ENCODE measurements at regions not wholly inside any gene's neighbourhood (a gene's known extent, or its start where the extent isn't known, plus 50 kb on each side); places are given as distances from the start of the nearest gene placed in this dataset.

DNA sequence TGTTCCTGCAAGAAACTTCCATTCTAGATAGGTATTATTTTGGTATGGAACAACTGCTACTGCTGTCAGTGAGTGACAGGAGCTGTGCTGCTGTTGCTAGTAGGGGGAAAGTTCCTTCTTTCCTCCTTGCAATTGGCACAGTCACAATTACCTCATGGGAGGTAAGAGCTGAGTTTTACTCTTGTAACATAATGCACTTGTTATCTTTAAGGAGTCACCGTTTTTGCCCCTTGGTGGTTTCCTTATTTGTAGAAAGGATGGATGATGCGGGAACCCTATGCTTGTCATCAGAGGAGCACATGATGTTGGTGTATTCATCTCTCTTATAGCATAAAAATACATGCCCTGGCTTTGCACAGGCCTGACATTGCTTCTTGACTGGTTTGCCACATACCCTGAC, 234.7 kb upstream of the NPY start:
- DNase-seq = no peak
- H2BK5ac ChIP-seq (ENCODE audit: low read length) = no peak overlapping the region
- H3K56ac ChIP-seq (ENCODE audit: low read length) = no peak overlapping the region
- H2BK120ac ChIP-seq (ENCODE audit: low read depth, low read length) = no peak overlapping the region
- WGBS (ENCODE audit: extremely low coverage, insufficient coverage, low lambda C conversion rate) = no CpG with 5 or more reads among the region's 2 CpGs
- H3K36me3 ChIP-seq (ENCODE audit: control insufficient read depth, insufficient read depth, low read length) = no peaks in the 10 kb centered on the region
- no peak overlapping the region for H2BK15ac ChIP-seq (replicated peaks; ENCODE audit: low read depth)
- no peak overlapping the region for H3K4me2 ChIP-seq (ENCODE audit: low read length)
- H3K79me1 ChIP-seq (ENCODE audit: low read length) = no peaks in the 10 kb centered on the region
- no peaks in the 10 kb centered on the region for H3K27me3 ChIP-seq (ENCODE audit: insufficient read depth, low read length, poor library complexity)
- H3K27ac ChIP-seq (ENCODE audit: low read depth, low read length) = no peak overlapping the region
- H4K5ac ChIP-seq (ENCODE audit: low read length) = no peak overlapping the region
- H3K18ac ChIP-seq (ENCODE audit: low read length) = no peak overlapping the region
- no peak overlapping the region for H2AK5ac ChIP-seq (ENCODE audit: low read length)
- H4K8ac ChIP-seq (ENCODE audit: low read depth, low read length) = no peak overlapping the region
- H3K79me2 ChIP-seq (ENCODE audit: control insufficient read depth, insufficient read depth, low read length) = no peaks in the 10 kb centered on the region
- no peak overlapping the region for H3K4me3 ChIP-seq (ENCODE audit: low read length)
- no peak overlapping the region for H3K9ac ChIP-seq (ENCODE audit: low read length)
- H3K23ac ChIP-seq (ENCODE audit: low read length) = no peak overlapping the region
- no peak overlapping the region for H3K4ac ChIP-seq (ENCODE audit: low read depth, low read length)
- H3K4me1 ChIP-seq (ENCODE audit: control insufficient read depth, low read depth, low read length) = no peaks in the 10 kb centered on the region

DNA sequence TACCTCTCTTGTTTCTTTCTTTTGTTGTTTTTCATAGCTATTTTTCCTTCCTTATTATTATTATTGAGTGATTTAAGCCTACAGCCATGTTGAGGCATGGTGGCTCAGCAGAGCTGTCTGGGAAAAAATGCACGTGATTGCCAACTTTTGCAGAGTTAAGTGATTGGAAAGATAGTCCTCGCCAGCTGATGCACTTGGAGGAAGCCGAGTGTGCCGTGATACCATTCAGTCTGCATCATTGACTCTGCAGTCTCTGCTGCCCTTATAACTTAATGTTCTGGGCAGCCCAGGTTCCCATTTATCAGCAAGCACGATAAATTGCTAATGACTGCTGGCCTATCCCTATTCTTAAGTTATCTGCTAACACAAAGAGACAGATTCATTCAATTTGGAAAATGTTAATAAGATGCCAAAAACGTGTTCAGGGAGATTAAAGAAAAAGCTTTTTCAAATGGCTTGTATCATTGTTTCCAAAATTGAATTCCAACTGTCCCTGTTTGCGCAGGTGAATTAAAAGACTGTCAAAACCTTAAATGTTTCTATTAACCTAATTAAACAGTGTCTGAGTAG, 232.9 kb upstream of the NPY start:
- Histone ChIP-seq H2BK15ac (replicated peaks; ENCODE audit: low read depth) (no peak overlapping the region), H2BK5ac (ENCODE audit: low read length) (no peak overlapping the region), H3K27me3 (ENCODE audit: insufficient read depth, low read length, poor library complexity) (no peaks in the 10 kb centered on the region), H3K56ac (ENCODE audit: low read length) (no peak overlapping the region), H3K4ac (ENCODE audit: low read depth, low read length) (no peak overlapping the region), H3K23ac (ENCODE audit: low read length) (no peak overlapping the region), H3K9ac (ENCODE audit: low read length) (no peak overlapping the region), H3K4me1 (ENCODE audit: control insufficient read depth, low read depth, low read length) (no peaks in the 10 kb centered on the region), H2AK5ac (ENCODE audit: low read length) (no peak overlapping the region), H3K36me3 (ENCODE audit: control insufficient read depth, insufficient read depth, low read length) (no peaks in the 10 kb centered on the region), H2BK120ac (ENCODE audit: low read depth, low read length) (no peak overlapping the region), H4K5ac (ENCODE audit: low read length) (no peak overlapping the region), H3K27ac (ENCODE audit: low read depth, low read length) (no peak overlapping the region), H3K4me2 (ENCODE audit: low read length) (no peak overlapping the region), H3K79me2 (ENCODE audit: control insufficient read depth, insufficient read depth, low read length) (no peaks in the 10 kb centered on the region), H4K8ac (ENCODE audit: low read depth, low read length) (no peak overlapping the region), H3K18ac (ENCODE audit: low read length) (no peak overlapping the region), H3K79me1 (ENCODE audit: low read length) (no peaks in the 10 kb centered on the region), H3K4me3 (ENCODE audit: low read length) (no peak overlapping the region)
- no peak for DNase-seq
- WGBS (ENCODE audit: extremely low coverage, insufficient coverage, low lambda C conversion rate) = no CpG with 5 or more reads among the region's 7 CpGs

DNA sequence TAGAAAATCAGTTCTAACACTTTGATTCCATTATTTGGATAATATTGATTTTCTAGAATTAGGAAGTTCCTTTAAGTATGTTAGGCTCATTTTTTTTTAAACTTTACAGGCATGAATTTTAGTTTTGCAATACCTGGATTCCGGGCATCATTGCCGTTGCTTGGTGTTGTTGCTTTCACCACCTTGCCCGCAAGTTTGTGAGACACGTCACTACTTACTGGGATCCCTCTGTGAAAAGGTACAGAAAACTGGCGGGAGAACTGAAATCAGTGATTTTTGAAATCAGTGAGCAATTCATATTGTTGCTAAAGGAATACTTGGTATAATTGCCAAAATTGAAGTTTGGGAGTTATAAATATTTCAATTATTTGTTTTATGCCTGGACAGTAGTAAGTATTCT, 232.3 kb upstream of the NPY start:
- WGBS (ENCODE audit: extremely low coverage, insufficient coverage, low lambda C conversion rate) = no CpG with 5 or more reads among the region's 5 CpGs
- Histone ChIP-seq H2BK120ac (ENCODE audit: low read depth, low read length) (no peak overlapping the region), H3K9ac (ENCODE audit: low read length) (no peak overlapping the region), H3K4me1 (ENCODE audit: control insufficient read depth, low read depth, low read length) (no peaks in the 10 kb centered on the region), H3K4me2 (ENCODE audit: low read length) (no peak overlapping the region), H3K4ac (ENCODE audit: low read depth, low read length) (no peak overlapping the region), H4K8ac (ENCODE audit: low read depth, low read length) (no peak overlapping the region), H3K27me3 (ENCODE audit: insufficient read depth, low read length, poor library complexity) (no peaks in the 10 kb centered on the region), H3K23ac (ENCODE audit: low read length) (no peak overlapping the region), H2BK15ac (replicated peaks; ENCODE audit: low read depth) (no peak overlapping the region), H3K27ac (ENCODE audit: low read depth, low read length) (no peak overlapping the region), H3K4me3 (ENCODE audit: low read length) (no peak overlapping the region), H2BK5ac (ENCODE audit: low read length) (no peak overlapping the region), H3K79me1 (ENCODE audit: low read length) (no peaks in the 10 kb centered on the region), H2AK5ac (ENCODE audit: low read length) (no peak overlapping the region), H3K56ac (ENCODE audit: low read length) (no peak overlapping the region), H3K79me2 (ENCODE audit: control insufficient read depth, insufficient read depth, low read length) (no peaks in the 10 kb centered on the region), H3K36me3 (ENCODE audit: control insufficient read depth, insufficient read depth, low read length) (no peaks in the 10 kb centered on the region), H4K5ac (ENCODE audit: low read length) (no peak overlapping the region), H3K18ac (ENCODE audit: low read length) (no peak overlapping the region)
- no peak for DNase-seq

DNA sequence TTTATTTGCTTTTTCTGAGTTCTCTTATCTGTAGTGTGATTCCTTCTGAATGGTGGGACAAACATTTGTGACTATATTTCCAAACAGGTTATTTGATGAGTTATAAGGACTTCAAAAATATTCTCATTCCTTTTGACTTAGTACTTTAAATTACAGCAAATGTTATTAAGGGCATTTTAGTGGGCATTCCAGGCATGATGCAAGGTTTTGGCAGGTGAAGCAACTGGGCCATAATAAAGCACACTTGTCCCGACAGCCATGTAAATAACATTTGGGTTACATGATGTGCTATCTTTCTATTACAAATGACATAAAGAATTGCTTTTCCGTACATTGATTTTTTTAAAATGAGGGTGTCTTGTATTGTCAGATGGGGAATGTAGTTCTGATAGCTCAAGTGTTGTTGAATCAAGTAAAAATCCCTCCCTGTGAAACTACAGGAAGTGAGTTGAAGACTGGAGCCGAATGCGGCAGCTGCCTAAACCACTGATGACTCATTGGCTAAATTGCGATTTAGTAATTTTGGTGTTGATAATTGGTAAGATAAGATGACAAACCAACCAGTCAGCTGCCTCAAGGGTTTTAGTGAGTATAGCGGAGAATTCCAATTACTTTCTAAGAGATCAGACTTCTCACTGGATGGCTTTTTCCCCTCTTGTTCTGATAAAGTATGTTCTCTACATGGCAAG, 231.3 kb upstream of the NPY start:
- Histone ChIP-seq H3K36me3 (ENCODE audit: control insufficient read depth, insufficient read depth, low read length) (no peaks in the 10 kb centered on the region), H4K8ac (ENCODE audit: low read depth, low read length) (no peak overlapping the region), H3K9ac (ENCODE audit: low read length) (no peak overlapping the region), H4K5ac (ENCODE audit: low read length) (no peak overlapping the region), H2AK5ac (ENCODE audit: low read length) (no peak overlapping the region), H3K4me2 (ENCODE audit: low read length) (no peak overlapping the region), H2BK5ac (ENCODE audit: low read length) (no peak overlapping the region), H3K79me1 (ENCODE audit: low read length) (no peaks in the 10 kb centered on the region), H3K56ac (ENCODE audit: low read length) (no peak overlapping the region), H2BK120ac (ENCODE audit: low read depth, low read length) (no peak overlapping the region), H3K79me2 (ENCODE audit: control insufficient read depth, insufficient read depth, low read length) (no peaks in the 10 kb centered on the region), H3K27ac (ENCODE audit: low read depth, low read length) (no peak overlapping the region), H3K4me1 (ENCODE audit: control insufficient read depth, low read depth, low read length) (no peaks in the 10 kb centered on the region), H3K4me3 (ENCODE audit: low read length) (no peak overlapping the region), H3K23ac (ENCODE audit: low read length) (no peak overlapping the region), H3K18ac (ENCODE audit: low read length) (no peak overlapping the region), H3K27me3 (ENCODE audit: insufficient read depth, low read length, poor library complexity) (no peaks in the 10 kb centered on the region), H2BK15ac (replicated peaks; ENCODE audit: low read depth) (no peak overlapping the region), H3K4ac (ENCODE audit: low read depth, low read length) (no peak overlapping the region)
- no CpG with 5 or more reads among the region's 6 CpGs for WGBS (ENCODE audit: extremely low coverage, insufficient coverage, low lambda C conversion rate)
- DNase-seq = peak; percentile 71

DNA sequence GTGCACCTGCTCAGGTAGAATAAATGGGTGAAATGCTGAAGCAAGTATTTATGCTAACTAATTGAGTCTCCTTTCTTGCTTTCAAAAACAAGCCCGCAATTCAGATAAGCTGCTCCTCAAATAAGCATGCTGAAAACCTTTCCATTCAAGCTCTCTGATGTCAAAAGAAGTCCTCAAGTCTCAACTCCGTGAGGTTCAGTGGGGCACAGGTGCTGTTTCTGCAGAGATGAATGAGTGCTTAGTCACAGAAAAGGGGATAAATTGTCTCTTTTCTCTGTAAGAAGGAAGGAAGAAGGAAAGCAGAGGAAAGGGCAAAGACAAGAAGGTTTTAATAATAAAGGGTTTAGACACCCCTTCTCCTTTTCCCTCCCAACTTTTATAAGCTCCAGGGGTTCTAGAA, 229.8 kb upstream of the NPY start:
- Histone ChIP-seq H3K79me2 (ENCODE audit: control insufficient read depth, insufficient read depth, low read length) (no peaks in the 10 kb centered on the region), H3K4me2 (ENCODE audit: low read length) (no peak overlapping the region), H2BK5ac (ENCODE audit: low read length) (no peak overlapping the region), H3K23ac (ENCODE audit: low read length) (no peak overlapping the region), H3K79me1 (ENCODE audit: low read length) (no peaks in the 10 kb centered on the region), H4K5ac (ENCODE audit: low read length) (no peak overlapping the region), H3K4ac (ENCODE audit: low read depth, low read length) (no peak overlapping the region), H2BK120ac (ENCODE audit: low read depth, low read length) (no peak overlapping the region), H2AK5ac (ENCODE audit: low read length) (no peak overlapping the region), H3K27ac (ENCODE audit: low read depth, low read length) (no peak overlapping the region), H3K27me3 (ENCODE audit: insufficient read depth, low read length, poor library complexity) (no peaks in the 10 kb centered on the region), H3K36me3 (ENCODE audit: control insufficient read depth, insufficient read depth, low read length) (no peaks in the 10 kb centered on the region), H4K8ac (ENCODE audit: low read depth, low read length) (no peak overlapping the region), H3K9ac (ENCODE audit: low read length) (no peak overlapping the region), H2BK15ac (replicated peaks; ENCODE audit: low read depth) (no peak overlapping the region), H3K4me3 (ENCODE audit: low read length) (no peak overlapping the region), H3K4me1 (ENCODE audit: control insufficient read depth, low read depth, low read length) (no peaks in the 10 kb centered on the region), H3K56ac (ENCODE audit: low read length) (no peak overlapping the region), H3K18ac (ENCODE audit: low read length) (no peak overlapping the region)
- no peak for DNase-seq
- no CpG with 5 or more reads among the region's 2 CpGs for WGBS (ENCODE audit: extremely low coverage, insufficient coverage, low lambda C conversion rate)

DNA sequence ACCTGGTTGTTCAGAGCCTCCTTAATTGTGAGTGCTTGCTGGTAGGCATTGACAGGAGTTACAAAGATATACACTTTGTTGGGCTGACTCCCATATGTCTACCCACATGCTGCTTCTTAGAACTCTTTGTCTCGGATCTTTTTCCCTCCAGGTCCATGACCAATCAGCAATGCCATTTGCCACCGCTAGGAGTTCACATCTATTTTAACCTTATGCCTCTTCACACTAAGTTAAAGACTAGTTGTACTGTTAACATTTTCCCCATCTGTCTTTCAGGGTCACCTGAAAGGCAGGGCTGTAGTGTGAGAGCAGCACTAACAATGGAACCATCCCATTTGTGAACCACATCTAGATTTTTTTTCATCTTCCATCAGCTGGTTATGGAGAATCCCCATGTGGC, 226.7 kb upstream of the NPY start:
- WGBS (ENCODE audit: extremely low coverage, insufficient coverage, low lambda C conversion rate) = no CpG with 5 or more reads among the region's 2 CpGs
- Histone ChIP-seq H4K5ac (ENCODE audit: low read length) (no peak overlapping the region), H2BK120ac (ENCODE audit: low read depth, low read length) (no peak overlapping the region), H4K8ac (ENCODE audit: low read depth, low read length) (no peak overlapping the region), H3K4ac (ENCODE audit: low read depth, low read length) (no peak overlapping the region), H2BK15ac (replicated peaks; ENCODE audit: low read depth) (no peak overlapping the region), H2BK5ac (ENCODE audit: low read length) (no peak overlapping the region), H3K27ac (ENCODE audit: low read depth, low read length) (no peak overlapping the region), H3K23ac (ENCODE audit: low read length) (no peak overlapping the region), H3K4me2 (ENCODE audit: low read length) (no peak overlapping the region), H3K9ac (ENCODE audit: low read length) (no peak overlapping the region), H3K4me1 (ENCODE audit: control insufficient read depth, low read depth, low read length) (no peaks in the 10 kb centered on the region), H3K56ac (ENCODE audit: low read length) (no peak overlapping the region), H3K18ac (ENCODE audit: low read length) (no peak overlapping the region), H3K79me1 (ENCODE audit: low read length) (no peaks in the 10 kb centered on the region), H3K79me2 (ENCODE audit: control insufficient read depth, insufficient read depth, low read length) (no peaks in the 10 kb centered on the region), H3K27me3 (ENCODE audit: insufficient read depth, low read length, poor library complexity) (no peaks in the 10 kb centered on the region), H2AK5ac (ENCODE audit: low read length) (no peak overlapping the region), H3K4me3 (ENCODE audit: low read length) (no peak overlapping the region), H3K36me3 (ENCODE audit: control insufficient read depth, insufficient read depth, low read length) (no peaks in the 10 kb centered on the region)
- DNase-seq = no peak
